HG03064 (cell line): ENCODE measurements at regions not wholly inside any gene's neighbourhood (a gene's known extent, or its start where the extent isn't known, plus 50 kb on each side); places are given as distances from the start of the nearest gene placed in this dataset.

ENCODE experiments used
- ATAC-seq: cut with Tn5 transposase; IDR thresholded peaks from one replicate; pipeline ENCODE4 v1.9.1; 2021; ENCODE audit warnings: low read depth; ENCODE audit not compliant: unreplicated experiment

- no peak for ATAC-seq
Measured at GRCh38 chr9:86765746-86766430, 181.4 kb downstream of the GAS1 start.

DNA sequence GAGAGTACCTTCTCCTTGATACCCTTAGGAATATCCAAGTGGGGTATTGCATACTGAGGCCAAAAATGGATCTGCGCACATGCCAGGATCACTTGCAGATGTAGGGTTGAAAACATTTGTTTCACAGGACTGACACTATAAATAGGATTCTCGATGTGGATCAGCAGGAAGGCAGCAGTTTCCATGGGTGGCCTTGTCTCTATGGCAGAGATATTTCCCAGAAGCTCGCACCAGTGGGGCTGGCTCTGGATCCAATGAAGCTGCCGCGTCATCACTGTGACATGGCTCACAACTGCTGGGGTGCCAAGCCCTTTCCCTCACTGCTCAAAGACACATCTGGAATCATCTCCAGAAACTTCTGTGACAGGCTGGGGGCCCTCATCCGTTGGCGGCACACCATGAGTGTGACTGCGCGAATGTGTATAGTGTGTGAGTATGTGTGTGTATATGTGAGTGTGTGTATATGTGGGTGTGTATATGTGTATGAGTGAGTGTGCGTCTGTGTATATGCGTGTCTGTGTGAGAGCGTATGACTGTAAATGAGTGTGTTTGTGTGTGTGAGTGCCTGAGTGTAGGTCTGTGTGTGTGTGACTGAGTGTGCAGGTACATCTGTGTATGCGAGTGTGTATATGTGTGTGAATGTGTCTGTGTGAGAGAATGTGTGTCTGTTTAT is 182.5 kb downstream of the GAS1 start:
- ATAC-seq: no peak

GRCh38 chr9:86764221-86764624 is 183.1 kb downstream of the GAS1 start:
- no peak for ATAC-seq

DNA sequence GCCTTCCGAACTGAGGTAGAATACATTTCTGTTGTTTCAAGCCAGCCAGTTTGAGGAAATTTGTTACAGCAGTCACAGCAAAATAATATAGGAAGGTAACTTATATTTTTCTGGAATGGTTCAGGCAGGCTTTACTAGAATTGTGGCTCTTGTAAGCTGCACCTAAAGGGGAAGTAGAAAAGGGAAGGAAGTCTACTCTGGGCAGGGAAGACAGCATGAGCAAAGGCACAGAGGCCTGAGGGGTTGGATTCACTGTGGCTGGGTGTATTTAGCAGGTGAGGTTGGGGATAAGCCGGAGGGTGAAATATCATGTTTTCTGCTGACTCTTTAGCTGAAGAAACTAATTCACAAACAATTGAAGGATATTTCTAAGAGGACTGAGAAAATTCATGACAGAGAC is 183.5 kb downstream of the GAS1 start:
- ATAC-seq: no peak

- ATAC-seq: no peak
Measured at GRCh38 chr9:86757382-86757720, 190.0 kb downstream of the GAS1 start.

DNA sequence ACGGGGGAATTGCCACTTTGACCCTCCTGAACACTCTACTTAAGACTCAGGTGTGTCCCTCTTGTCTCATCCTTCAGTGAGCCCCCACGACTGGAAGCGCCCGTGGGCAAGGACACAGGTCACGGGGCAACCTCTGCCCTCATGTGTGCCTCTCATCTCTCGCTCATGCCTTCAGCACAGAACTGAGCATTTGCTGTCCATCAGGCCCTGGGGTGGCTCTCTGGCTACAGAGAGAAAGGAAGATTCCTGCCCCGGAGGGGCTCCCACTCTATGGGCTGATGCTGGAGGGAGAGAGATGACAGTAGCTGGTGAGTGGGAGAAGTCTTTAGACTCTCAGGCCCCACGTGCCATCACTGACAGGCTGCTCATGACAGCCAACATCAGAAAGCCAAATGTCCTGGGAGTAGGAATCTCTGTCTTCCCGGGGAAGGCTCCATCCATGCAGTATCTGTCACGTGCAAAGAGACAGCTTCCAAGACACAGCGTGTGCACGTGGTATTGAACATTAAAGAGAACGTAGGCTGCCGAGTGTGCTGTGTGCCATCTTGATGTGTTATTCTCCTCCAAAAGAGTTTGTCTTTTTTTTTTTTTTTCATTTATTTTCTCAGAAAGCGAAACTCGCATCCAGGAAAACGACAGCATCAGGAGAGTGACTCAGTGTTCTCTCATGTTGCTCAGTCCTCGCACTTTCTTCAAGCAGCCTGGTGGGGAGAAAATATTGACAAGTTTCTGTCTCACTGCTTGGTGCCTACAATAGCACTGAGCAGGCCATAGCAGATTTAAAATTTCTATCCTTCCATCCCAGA is 190.5 kb downstream of the GAS1 start:
- ATAC-seq: no peak

GRCh38 chr9:86755561-86755941 is 191.8 kb downstream of the GAS1 start:
- ATAC-seq: no peak

- ATAC-seq: no peak
Measured at GRCh38 chr9:86754581-86755560, 192.4 kb downstream of the GAS1 start.

DNA sequence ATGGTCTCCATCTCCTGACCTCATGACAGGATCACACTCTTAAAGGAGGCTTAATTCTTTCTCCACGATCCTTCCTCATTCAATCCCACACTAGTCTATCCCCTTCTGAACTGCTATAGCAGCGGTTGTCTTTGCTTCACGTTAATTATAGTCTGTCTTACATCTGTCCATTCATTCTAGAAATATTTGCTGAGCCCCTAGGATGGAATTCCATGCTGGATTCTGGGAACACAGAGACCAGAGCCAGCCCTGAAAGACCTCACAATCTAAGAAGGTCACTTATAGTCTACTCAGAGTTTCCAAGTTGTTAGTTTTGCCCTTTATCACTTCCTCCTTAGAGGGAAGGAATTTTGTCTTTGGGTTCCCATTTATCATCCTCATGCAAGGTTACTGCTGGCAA is 193.5 kb downstream of the GAS1 start:
- no peak for ATAC-seq

GRCh38 chr9:86752733-86753132 is 194.6 kb downstream of the GAS1 start:
- no peak for ATAC-seq

GRCh38 chr9:86751956-86752355 is 195.3 kb downstream of the GAS1 start:
- ATAC-seq: no peak

- ATAC-seq: no peak
Measured at GRCh38 chr9:86751207-86751606, 196.1 kb downstream of the GAS1 start.

DNA sequence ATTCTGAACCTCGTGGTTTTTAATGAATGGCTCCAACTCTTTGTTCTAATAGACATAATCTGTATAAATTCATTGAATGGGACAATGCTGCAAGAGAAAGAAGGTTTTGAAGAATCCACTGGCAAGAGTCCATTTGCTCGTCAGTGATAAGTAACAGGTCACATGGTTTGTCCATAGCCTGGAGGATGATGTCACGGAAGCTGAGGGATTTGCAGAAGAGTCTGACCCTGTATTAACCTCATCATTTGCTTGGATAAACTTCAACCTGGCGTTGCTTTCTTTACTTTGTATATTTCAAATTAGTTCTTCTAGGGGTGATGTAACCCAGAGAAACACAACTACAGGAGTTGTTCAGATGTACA is 197.4 kb downstream of the GAS1 start:
- no peak for ATAC-seq

- ATAC-seq: no peak
Measured at GRCh38 chr9:86749161-86749893, 198.0 kb downstream of the GAS1 start.

GRCh38 chr9:86747711-86748110 is 199.6 kb downstream of the GAS1 start:
- no peak for ATAC-seq

DNA sequence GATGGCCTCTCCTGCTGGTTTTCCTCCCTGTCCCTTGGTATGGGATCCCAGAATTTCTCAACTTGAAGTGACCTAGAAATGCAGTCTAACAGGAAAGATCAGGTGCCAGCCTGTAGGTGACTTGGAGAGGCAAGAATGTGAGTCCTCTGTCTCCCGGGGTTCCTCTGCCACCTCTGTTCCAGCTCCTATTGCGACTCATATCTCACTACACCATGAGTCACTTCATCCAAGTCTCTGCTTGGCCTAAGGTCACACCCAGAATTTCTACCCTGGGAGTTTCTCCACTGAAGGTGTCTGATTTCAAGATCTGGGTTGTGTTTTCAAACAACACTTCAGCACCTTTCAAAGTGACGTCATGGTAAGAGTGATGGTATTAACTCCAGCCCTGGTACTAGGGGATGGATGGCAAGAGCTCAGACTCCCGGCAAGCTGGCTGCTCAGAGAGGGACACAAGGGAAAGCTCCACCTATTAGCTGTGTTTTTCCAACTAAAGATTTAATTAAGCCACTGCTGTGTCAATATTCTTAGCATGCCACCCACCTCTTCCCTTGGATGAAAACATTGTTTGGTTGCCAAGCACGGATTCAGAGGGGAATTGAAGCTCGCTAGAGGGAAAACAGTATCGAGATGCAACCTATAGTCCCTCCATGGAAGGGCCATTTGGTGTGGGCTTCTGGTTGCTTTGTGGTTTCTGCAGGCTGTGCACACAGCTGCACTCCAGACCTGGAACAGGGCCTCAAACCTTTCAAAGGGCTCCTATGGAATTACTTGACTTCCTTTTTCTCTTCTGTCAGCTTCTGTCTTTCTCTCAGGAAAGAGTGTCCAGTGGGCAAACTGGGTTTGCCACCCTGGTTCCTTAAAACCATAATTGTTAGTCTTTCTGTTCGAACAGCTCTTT is 205.7 kb downstream of the GAS1 start:
- ATAC-seq: no peak

GRCh38 chr9:86735772-86736458 is 211.4 kb downstream of the GAS1 start:
- no peak for ATAC-seq

DNA sequence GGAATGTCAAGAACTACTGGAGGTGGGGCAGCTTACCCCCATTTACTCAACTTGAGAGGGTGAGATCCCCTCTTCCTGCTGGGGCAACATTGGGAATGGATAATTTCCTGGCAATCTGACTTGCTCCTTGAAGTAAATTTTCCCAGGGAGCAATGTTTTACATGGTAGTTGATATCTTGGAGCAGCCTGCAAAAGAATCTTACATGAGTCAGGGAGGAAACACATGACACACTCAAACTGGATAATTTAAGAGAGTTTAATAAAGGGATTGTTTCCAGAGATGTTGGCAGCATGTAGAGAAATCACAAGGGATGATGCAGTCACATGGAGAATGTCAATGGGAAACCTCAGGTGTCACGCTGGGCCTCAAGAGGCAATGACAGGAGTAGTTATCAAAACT is 212.5 kb downstream of the GAS1 start:
- no peak for ATAC-seq
